T-cell (primary cell): ENCODE measurements at regions not wholly inside any gene's neighbourhood (a gene's known extent, or its start where the extent isn't known, plus 50 kb on each side); places are given as distances from the start of the nearest gene placed in this dataset.
"Not testable (repeated sequence)": the region's sequence is repeated elsewhere in the genome, so short reads cannot be mapped to it uniquely, and the experiment has no call there.

Source experiments
- ATAC-seq, 4 experiments: fragments of 200-7000 bp in 3 of 4; fragments of 150-1000 bp in 1 of 4; cut with Tn5 transposase; replicated peaks in 1 of 4; 1 replicate in 3 of 4; 2 replicates in 1 of 4; pipeline ENCODE4 v1.10.0; 2021; ENCODE audit warnings: moderate library complexity in 3 of 4, mild to moderate bottlenecking in 2 of 4, moderate number of reproducible peaks in 1 of 4
- CTCF ChIA-PET, 2 donors: fragments of 300-600 bp; sonication (Branson Sonifier 250); formaldehyde crosslinking; loops; one replicate each; lab custom pipeline; 2022; ENCODE audit warnings: antibody characterized with exemption in 2 of 2; lab: Charles Lee
- POLR2A ChIA-PET, 2 donors: fragments of 300-600 bp; sonication (Branson Sonifier 250); formaldehyde crosslinking; loops; one replicate each; lab custom pipeline; 2022; ENCODE audit warnings: antibody characterized with exemption in 2 of 2; lab: Charles Lee
- DNase-seq, 35 experiments: peaks; one replicate each; pipeline versions ENCODE4 v3.0.0 to v3.0.0-alpha.2; 2013 to 2023
- H3K27ac ChIP-seq: one replicate; pipeline ENCODE4 v1.5.1; 2013; ENCODE audit warnings: low read length
- H3K27me3 ChIP-seq, 2 experiments: replicated peaks in 1 of 2; 1 replicate in 1 of 2; 2 replicates in 1 of 2; pipeline versions ENCODE4 v1.6.1 to v1.7.0; 2013; ENCODE audit warnings: low read length in 1 of 2, mixed read lengths in 1 of 2; ENCODE audit not compliant: control insufficient read depth in 2 of 2, insufficient read depth in 2 of 2; ENCODE audit errors: extremely low read depth in 1 of 2
- H3K36me3 ChIP-seq, 2 donors: 1 replicate in 1 of 2; 2 replicates in 1 of 2; pipeline versions ENCODE4 v1.6.1 to v1.7.0; 2013; ENCODE audit warnings: low read length in 1 of 2; ENCODE audit not compliant: control insufficient read depth in 2 of 2, insufficient read depth in 1 of 2; ENCODE audit errors: extremely low read depth in 1 of 2
- H3K4me1 ChIP-seq, 2 experiments: 1 replicate in 1 of 2; 2 replicates in 1 of 2; pipeline versions ENCODE4 v1.6.1 to v1.7.0; 2013; ENCODE audit warnings: low read length in 2 of 2, mixed read lengths in 1 of 2; ENCODE audit not compliant: insufficient read depth in 2 of 2, control insufficient read depth in 1 of 2; ENCODE audit errors: extremely low read depth in 1 of 2
- H3K4me3 ChIP-seq, 2 donors: 1 replicate in 1 of 2; 2 replicates in 1 of 2; pipeline versions ENCODE4 v1.5.1 to v1.7.0; 2013; ENCODE audit warnings: mild to moderate bottlenecking in 2 of 2, low read length in 1 of 2, moderate library complexity in 1 of 2; ENCODE audit not compliant: control insufficient read depth in 1 of 2; ENCODE audit errors: extremely low read depth in 1 of 2
- H3K9me3 ChIP-seq: 2 replicates; pipeline ENCODE4 v1.7.0; 2013
- H3K27ac Mint-ChIP-seq, 2 donors: one replicate each; pipeline ENCODE4 v1.8.0; 2020 to 2021; ENCODE audit warnings: mild to moderate bottlenecking in 2 of 2, mixed read lengths in 2 of 2
- H3K27me3 Mint-ChIP-seq, 2 donors: one replicate each; pipeline ENCODE4 v1.8.0; 2021 to 2022; ENCODE audit warnings: mixed read lengths in 2 of 2
- H3K36me3 Mint-ChIP-seq: one replicate; pipeline ENCODE4 v1.8.0; 2021; ENCODE audit warnings: mixed read lengths
- H3K4me1 Mint-ChIP-seq, 3 donors: one replicate each; pipeline ENCODE4 v1.8.0; 2020 to 2022; ENCODE audit warnings: mixed read lengths in 3 of 3, mild to moderate bottlenecking in 1 of 3
- H3K4me3 Mint-ChIP-seq, 3 donors: one replicate each; pipeline ENCODE4 v1.8.0; 2020 to 2022; ENCODE audit warnings: mild to moderate bottlenecking in 3 of 3, mixed read lengths in 3 of 3, moderate library complexity in 3 of 3
- H3K9me3 Mint-ChIP-seq, 3 donors: one replicate each; pipeline ENCODE4 v1.8.0; 2020 to 2022; ENCODE audit warnings: mixed read lengths in 3 of 3
- WGBS: methylation state at CpG from one replicate; pipeline ENCODE4 v1.1.5; 2013; ENCODE audit warnings: missing lambda C conversion rate; ENCODE audit not compliant: insufficient coverage; 5-methylcytosine and 5-hydroxymethylcytosine counted together

DNA sequence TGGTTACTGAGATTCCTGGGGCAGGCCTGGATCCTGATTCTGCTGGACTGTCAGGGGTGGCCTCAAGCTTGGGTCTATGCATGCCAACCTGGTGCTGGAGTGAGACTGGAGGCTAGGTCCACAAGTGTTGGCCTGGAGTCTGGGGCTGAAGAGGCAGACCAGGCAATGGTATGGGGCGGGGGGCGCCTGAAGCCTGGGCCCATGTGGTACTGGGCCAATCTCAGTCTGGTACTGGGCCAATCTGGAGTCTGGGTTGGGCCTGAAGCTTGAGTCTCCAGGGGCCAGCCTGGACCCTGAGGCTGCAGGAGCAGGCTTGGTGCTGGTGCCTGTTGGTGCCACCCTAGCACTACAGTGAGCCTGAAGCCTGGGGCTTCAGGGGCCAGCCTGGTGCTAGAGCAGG, 108.9 kb upstream of the ZCCHC13 start:
- Histone ChIP-seq H3K36me3 (no peaks in the 10 kb centered on the region), H3K4me3 (no peak overlapping the region), H3K27me3 (no peaks in the 10 kb centered on the region), H3K9me3 (no peaks in the 10 kb centered on the region), H3K4me1 (no peaks in the 10 kb centered on the region), H3K27ac (no peak overlapping the region)
- POLR2A ChIA-PET: no interaction called here
- WGBS: 100% methylated on average over 2 of the region's 2 CpGs
- ATAC-seq: no peak
- H3K4me3 Mint-ChIP-seq: no peak overlapping the region
- DNase-seq: no peak
- peaks cover 15% of the 10 kb centered on the region for H3K36me3 Mint-ChIP-seq
- CTCF ChIA-PET: no interaction called here
- H3K27me3 Mint-ChIP-seq: peaks cover 0 to 18% of the 10 kb centered on the region in 2 donors
- H3K27ac Mint-ChIP-seq: no peak overlapping the region
- no peaks in the 10 kb centered on the region for H3K4me1 Mint-ChIP-seq
- peaks cover 0 to 19% (median 7%) of the 10 kb centered on the region in 3 donors for H3K9me3 Mint-ChIP-seq

DNA sequence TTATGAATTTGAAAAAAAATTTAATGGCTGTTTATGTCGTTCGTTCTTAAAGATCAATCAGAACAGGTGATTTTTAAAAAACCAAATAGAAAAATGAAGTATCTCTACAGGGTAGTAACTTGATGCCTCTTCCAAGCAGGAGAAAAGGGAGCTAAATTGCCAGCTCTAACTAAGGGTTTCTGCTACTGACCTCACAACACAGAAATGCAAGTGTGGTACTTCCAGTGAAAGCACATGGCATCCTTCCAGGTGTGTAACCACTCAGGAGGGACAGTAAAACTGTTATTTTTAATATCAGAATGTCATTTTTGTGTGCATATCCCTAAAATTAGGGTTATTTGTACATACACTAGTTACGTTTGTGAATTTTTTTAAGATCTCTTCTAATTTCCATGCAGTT, 116.8 kb upstream of the ZCCHC13 start:
- Histone ChIP-seq H3K4me1 (no peaks in the 10 kb centered on the region), H3K36me3 (no peaks in the 10 kb centered on the region), H3K27me3 (no peaks in the 10 kb centered on the region), H3K27ac (no peak overlapping the region), H3K9me3 (no peaks in the 10 kb centered on the region), H3K4me3 (no peak overlapping the region)
- WGBS: no CpG with 5 or more reads among the region's 3 CpGs
- CTCF ChIA-PET: no interaction called here
- H3K27me3 Mint-ChIP-seq: peaks cover 0 to 6% of the 10 kb centered on the region in 2 donors
- H3K36me3 Mint-ChIP-seq: no peaks in the 10 kb centered on the region
- H3K4me1 Mint-ChIP-seq: no peaks in the 10 kb centered on the region
- no peak overlapping the region for H3K4me3 Mint-ChIP-seq
- ATAC-seq: no peak
- H3K27ac Mint-ChIP-seq: no peak overlapping the region
- POLR2A ChIA-PET: no interaction called here
- peaks cover 0 to 7% (median 7%) of the 10 kb centered on the region in 3 donors for H3K9me3 Mint-ChIP-seq
- no peak for DNase-seq

DNA sequence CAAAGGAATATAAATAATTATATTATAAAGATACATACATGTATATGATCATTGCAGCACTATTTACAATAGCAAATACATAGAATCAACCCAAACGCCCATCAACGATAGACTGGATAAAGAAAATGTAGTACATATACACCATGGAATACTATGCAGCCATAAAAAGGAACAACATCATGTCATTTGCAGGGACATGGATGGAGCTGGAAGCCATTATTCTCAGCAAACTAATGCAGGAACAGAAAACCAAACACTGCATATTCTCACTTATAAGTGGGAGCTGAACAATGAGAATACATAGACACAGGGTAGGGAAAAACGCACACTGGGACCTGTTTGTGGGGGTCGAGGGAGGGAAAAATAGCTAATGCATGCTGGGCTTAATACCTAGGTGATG, 120.9 kb upstream of the ZCCHC13 start:
- H3K27ac ChIP-seq, H3K36me3 ChIP-seq, CTCF ChIA-PET, H3K9me3 Mint-ChIP-seq, H3K27me3 ChIP-seq, ATAC-seq, H3K9me3 ChIP-seq, H3K4me1 ChIP-seq, H3K4me3 ChIP-seq, DNase-seq, H3K4me3 Mint-ChIP-seq, H3K27ac Mint-ChIP-seq, H3K36me3 Mint-ChIP-seq, H3K4me1 Mint-ChIP-seq: not testable (repeated sequence)
- WGBS: no CpG with 5 or more reads among the region's 4 CpGs
- POLR2A ChIA-PET: interaction anchor here in 1 of 2 donors (0.5 kb wide), 1 partner anchor 22 kb away, joined by 3 read pairs; no protein-coding TSS in a partner anchor
- H3K27me3 Mint-ChIP-seq: peaks cover 0 to 12% of the 10 kb centered on the region in 2 donors

DNA sequence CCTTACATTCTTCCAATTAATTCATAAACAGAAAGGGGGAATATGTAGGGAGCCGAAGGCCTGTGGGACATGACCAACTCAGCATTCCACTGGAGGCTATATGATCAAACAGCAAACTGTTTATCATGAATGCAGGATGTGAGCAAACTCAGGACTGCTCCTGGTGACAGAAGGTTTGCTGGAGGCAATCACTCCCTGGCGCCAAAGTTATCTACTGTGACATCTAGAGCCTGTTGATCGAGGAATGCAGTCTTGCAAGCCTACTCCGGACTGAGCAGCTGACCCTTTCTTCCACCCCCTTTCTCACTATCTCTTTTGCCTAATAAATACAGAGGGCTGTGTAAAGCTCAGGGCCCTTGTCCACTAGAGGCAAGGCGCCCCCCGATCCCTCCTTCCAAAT, 122.0 kb upstream of the ZCCHC13 start:
- H3K27ac Mint-ChIP-seq, H3K36me3 Mint-ChIP-seq, H3K4me3 ChIP-seq, H3K36me3 ChIP-seq, H3K4me1 Mint-ChIP-seq, DNase-seq, ATAC-seq, CTCF ChIA-PET, H3K9me3 Mint-ChIP-seq, H3K4me1 ChIP-seq, POLR2A ChIA-PET, H3K27ac ChIP-seq, H3K9me3 ChIP-seq, H3K4me3 Mint-ChIP-seq, H3K27me3 ChIP-seq: not testable (repeated sequence)
- H3K27me3 Mint-ChIP-seq: peaks cover 0 to 16% of the 10 kb centered on the region in 2 donors
- WGBS: 100% methylated on average over 1 of the region's 6 CpGs

DNA sequence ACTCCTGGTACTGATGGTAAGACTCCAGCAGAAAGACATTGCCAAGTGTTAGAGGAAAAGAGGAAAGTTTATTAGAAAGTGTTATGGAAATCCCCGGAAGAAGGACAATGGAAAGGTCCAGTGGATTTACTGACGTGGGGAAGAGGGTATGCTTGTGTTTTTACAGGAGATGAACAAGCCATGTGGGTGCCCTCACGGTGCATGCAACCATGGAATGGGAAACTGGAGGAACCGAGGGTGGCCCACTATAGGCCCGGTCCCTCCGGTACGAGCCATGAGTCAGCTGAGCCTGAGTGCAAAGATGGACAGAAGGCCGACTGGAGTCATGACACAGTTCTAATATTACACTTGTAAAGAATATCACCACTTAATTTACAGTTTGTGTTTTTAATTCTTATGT, 123.3 kb upstream of the ZCCHC13 start:
- ChIA-PET CTCF (no interaction called here), POLR2A (no interaction called here)
- no peaks in the 10 kb centered on the region for H3K9me3 Mint-ChIP-seq
- H3K9me3 ChIP-seq: no peaks in the 10 kb centered on the region
- H3K36me3 ChIP-seq: no peaks in the 10 kb centered on the region
- DNase-seq (no peak), ATAC-seq (no peak)
- no peaks in the 10 kb centered on the region for H3K4me1 ChIP-seq
- peaks cover 0 to 16% of the 10 kb centered on the region in 2 donors for H3K27me3 Mint-ChIP-seq
- H3K27ac ChIP-seq: no peak overlapping the region
- H3K36me3 Mint-ChIP-seq: no peaks in the 10 kb centered on the region
- no peak overlapping the region for H3K4me3 Mint-ChIP-seq
- H3K27me3 ChIP-seq: no peaks in the 10 kb centered on the region
- H3K4me1 Mint-ChIP-seq: no peaks in the 10 kb centered on the region
- no peak overlapping the region for H3K4me3 ChIP-seq
- H3K27ac Mint-ChIP-seq: no peak overlapping the region
- WGBS: no CpG with 5 or more reads among the region's 8 CpGs

DNA sequence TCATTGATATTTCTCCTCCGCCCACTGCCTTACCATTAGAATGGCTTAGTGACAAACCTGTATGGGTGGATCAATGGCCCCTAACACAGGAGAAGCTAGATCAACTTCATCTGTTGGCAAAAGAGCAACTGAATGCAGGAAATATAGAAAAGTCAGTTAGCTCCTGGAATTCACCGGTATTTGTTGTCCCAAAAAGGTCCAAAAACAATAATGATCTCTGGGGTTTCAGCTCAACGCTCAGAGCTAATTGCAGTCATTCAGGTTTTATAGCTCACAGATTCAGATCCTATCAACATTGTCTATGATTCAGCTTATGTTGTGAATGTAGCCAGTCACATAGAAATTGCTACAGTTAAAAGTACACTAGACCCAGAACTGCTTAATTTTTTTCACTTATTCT, 124.0 kb upstream of the ZCCHC13 start:
- no peak overlapping the region for H3K4me3 Mint-ChIP-seq
- peaks cover 0 to 21% of the 10 kb centered on the region in 2 donors for H3K27me3 Mint-ChIP-seq
- H3K36me3 Mint-ChIP-seq: peaks cover 7% of the 10 kb centered on the region
- DNase-seq (no peak), ATAC-seq (no peak)
- no peaks in the 10 kb centered on the region for H3K4me1 Mint-ChIP-seq
- H3K27ac Mint-ChIP-seq: no peak overlapping the region
- no peaks in the 10 kb centered on the region for H3K27me3 ChIP-seq
- ChIA-PET POLR2A (no interaction called here), CTCF (no interaction called here)
- H3K27ac ChIP-seq: no peak overlapping the region
- no peak overlapping the region for H3K4me3 ChIP-seq
- H3K4me1 ChIP-seq: no peaks in the 10 kb centered on the region
- no peaks in the 10 kb centered on the region for H3K9me3 ChIP-seq
- WGBS: 100% methylated on average over 1 of the region's 3 CpGs
- H3K9me3 Mint-ChIP-seq: no peaks in the 10 kb centered on the region
- no peaks in the 10 kb centered on the region for H3K36me3 ChIP-seq

DNA sequence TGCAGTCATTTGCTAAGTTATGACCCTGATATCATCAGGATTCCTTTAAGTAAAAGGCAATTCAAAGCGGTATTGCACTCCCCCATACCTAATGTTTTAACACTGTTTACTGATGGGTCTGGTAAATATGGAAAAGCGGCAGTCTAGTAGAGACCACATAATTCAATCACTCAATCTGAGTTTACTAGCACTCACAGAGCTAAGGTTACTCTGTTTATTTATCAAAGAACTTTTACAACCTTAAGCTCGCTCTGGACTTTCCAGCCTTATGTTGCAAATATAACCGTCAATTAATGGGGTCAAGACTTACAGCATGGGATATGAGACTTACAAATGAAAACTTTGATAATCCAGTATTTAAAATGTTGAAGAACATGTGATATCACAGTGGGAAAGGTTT, 124.5 kb upstream of the ZCCHC13 start:
- Mint-ChIP-seq H3K27ac (no peak overlapping the region), H3K9me3 (peaks cover 0 to under 1% (median 0%) of the 10 kb centered on the region in 3 donors), H3K36me3 (peaks cover 10% of the 10 kb centered on the region), H3K4me1 (no peaks in the 10 kb centered on the region), H3K4me3 (no peak overlapping the region), H3K27me3 (peaks cover 0 to 21% of the 10 kb centered on the region in 2 donors)
- CTCF ChIA-PET: no interaction called here
- WGBS: no CpG with 5 or more reads among the region's 4 CpGs
- ATAC-seq (no peak), DNase-seq (no peak)
- no peak overlapping the region for H3K27ac ChIP-seq
- no peaks in the 10 kb centered on the region for H3K9me3 ChIP-seq
- no peaks in the 10 kb centered on the region for H3K27me3 ChIP-seq
- H3K4me1 ChIP-seq: no peaks in the 10 kb centered on the region
- no peaks in the 10 kb centered on the region for H3K36me3 ChIP-seq
- H3K4me3 ChIP-seq: no peak overlapping the region
- POLR2A ChIA-PET: no interaction called here
